ENCODE measurements at regions not wholly inside any gene's neighbourhood (a gene's known extent, or its start where the extent isn't known, plus 50 kb on each side); places are given as distances from the start of the nearest gene placed in this dataset.
A peak's percentile ranks its signal among the peaks of the same experiment; 100 is the strongest.

DNA sequence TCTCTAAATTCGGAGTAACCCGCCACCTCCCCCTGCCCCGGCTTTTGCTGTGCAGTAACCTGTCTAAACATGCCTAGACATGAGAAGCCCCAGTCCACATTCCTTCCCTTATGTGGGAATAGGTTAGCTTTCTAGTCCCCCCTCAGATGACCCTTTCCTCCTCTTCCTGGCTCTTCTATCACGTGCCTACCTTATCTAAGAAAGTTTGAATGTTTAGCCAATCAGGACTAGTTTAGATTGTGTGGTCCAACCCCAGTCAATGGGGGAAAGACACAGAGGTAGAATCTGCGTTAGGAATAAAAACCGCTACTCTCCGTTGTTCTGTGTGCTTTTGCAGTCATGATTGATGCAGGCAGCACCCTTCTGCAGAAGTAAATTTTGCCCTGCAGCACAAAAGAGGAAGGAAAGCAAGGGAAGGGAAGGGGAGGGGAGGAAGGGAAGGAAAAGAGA lies 69.0 kb upstream of the CD93 start:
- Histone ChIP-seq H3K27me3 (no peaks in the 10 kb centered on the region), H3K4me1 (ENCODE audit: low read depth) (peaks cover 39% of the 10 kb centered on the region), H3K9me3 (ENCODE audit: low read depth) (no peaks in the 10 kb centered on the region), H3K27ac (peak overlapping the region; percentile 70), H3K36me3 (no peaks in the 10 kb centered on the region), H3K4me3 (no peak overlapping the region)
- DNase-seq (ENCODE audit: low read depth in 1 of 2, low spot score in 1 of 2) = peak in 1 of 2 donors; percentile 70
- TF ChIP-seq, protein P1, sequence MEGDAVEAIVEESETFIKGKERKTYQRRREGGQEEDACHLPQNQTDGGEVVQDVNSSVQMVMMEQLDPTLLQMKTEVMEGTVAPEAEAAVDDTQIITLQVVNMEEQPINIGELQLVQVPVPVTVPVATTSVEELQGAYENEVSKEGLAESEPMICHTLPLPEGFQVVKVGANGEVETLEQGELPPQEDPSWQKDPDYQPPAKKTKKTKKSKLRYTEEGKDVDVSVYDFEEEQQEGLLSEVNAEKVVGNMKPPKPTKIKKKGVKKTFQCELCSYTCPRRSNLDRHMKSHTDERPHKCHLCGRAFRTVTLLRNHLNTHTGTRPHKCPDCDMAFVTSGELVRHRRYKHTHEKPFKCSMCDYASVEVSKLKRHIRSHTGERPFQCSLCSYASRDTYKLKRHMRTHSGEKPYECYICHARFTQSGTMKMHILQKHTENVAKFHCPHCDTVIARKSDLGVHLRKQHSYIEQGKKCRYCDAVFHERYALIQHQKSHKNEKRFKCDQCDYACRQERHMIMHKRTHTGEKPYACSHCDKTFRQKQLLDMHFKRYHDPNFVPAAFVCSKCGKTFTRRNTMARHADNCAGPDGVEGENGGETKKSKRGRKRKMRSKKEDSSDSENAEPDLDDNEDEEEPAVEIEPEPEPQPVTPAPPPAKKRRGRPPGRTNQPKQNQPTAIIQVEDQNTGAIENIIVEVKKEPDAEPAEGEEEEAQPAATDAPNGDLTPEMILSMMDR (IDR thresholded peaks at IDR 0.05; ENCODE audit: low read depth, low read length) = no peak

DNA sequence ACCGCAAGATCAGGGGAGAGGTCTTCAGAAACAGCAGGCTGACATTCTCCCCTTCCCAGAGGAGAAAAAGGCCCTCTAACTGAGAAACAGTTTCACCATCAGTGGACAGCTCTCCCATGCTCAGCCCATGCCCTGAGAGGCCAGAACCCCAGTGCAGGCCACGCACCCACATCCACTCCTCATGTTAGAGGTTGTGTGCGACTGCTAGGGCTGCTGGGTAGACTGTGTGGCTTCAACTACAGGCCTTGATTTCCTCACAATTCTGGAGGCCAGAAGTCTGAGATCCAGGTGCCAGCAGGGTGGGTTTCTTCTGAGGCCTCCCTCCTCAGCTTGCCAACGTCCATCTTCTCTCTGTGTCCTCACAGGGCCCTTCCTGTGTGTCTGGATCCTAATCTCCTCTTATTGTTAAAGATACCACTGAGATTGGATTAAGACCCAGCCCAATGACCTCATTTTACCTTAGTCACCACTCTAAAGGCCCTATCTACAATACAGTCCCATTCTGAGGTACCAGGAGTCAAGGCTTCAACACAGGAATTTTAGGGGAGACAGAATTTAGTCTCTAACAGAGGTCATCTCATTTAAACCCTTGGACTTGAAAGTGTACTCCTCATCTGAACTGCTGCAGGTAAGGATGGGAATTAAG lies 67.7 kb upstream of the CD93 start:
- TF ChIP-seq, protein P1 (IDR thresholded peaks at IDR 0.05; ENCODE audit: low read depth, low read length) = no peak
- no peaks in the 10 kb centered on the region for H3K27me3 ChIP-seq

DNA sequence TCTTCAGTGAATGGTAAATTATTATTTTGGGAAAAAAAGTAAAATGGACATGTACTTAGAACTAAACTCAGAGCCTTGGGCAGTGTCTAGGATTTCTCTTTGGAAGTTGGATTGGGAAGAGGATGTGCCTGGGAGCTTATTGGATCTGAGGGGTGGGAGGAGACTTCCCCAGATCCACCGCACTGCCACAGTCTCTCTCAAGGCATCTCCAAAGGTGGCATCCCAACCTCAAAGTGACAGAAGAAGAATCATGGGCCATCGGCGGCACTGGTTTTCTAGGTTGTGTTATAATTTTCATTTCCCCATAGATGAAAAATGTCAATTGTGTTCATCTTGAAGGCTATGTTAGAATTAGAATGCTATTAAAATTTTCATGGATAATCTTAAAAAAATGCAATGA lies 66.8 kb upstream of the CD93 start:
- Histone ChIP-seq H3K4me1 (ENCODE audit: low read depth) (peaks cover 45% of the 10 kb centered on the region), H3K4me3 (no peak overlapping the region), H3K27me3 (no peaks in the 10 kb centered on the region), H3K9me3 (ENCODE audit: low read depth) (no peaks in the 10 kb centered on the region), H3K27ac (peak overlapping the region; percentile 34), H3K36me3 (no peaks in the 10 kb centered on the region)
- TF ChIP-seq, protein P1 (IDR thresholded peaks at IDR 0.05; ENCODE audit: low read depth, low read length) = no peak
- no peak for DNase-seq (ENCODE audit: low read depth in 1 of 2, low spot score in 1 of 2)

More for the DNA sequence above, 67.7 kb upstream of the CD93 start:
- Histone ChIP-seq H3K27ac (peak overlapping the region; percentile 70), H3K9me3 (ENCODE audit: low read depth) (no peaks in the 10 kb centered on the region), H3K36me3 (no peaks in the 10 kb centered on the region), H3K4me1 (ENCODE audit: low read depth) (peaks cover 39% of the 10 kb centered on the region), H3K4me3 (no peak overlapping the region)
- no peak for DNase-seq (ENCODE audit: low read depth in 1 of 2, low spot score in 1 of 2)

DNA sequence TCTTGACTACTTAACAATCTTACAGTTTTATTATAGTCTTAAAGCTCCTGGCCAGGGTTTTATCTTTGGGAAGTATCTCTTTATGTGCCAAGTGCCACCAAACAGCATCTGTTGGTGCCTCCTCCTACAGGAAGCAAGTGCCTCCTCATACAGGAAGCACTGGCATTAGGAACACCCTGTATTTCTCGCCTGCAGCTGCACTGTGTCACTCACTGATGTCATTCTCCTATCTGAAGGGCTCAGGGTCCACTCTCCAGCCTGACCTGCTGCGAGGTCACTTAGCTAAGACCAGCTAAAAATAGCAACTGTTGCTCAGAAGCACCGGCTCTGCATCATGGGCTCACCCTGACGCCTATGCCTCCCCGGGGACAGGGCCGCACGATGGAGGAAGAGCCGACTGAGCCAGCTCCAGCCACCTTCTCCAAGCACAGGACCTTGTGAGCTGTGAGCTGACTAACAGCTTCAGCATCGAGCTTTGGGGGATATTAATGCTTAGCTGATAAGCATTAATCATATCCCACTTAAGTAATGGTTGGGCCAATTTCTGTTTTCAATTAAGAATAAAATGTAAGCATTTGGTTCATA lies 66.3 kb upstream of the CD93 start:
- Histone ChIP-seq H3K27me3 (no peaks in the 10 kb centered on the region), H3K9me3 (ENCODE audit: low read depth) (no peaks in the 10 kb centered on the region), H3K36me3 (no peaks in the 10 kb centered on the region), H3K4me1 (ENCODE audit: low read depth) (peaks cover 46% of the 10 kb centered on the region), H3K4me3 (no peak overlapping the region), H3K27ac (peak overlapping the region; percentile 53)
- TF ChIP-seq, protein P1 (IDR thresholded peaks at IDR 0.05; ENCODE audit: low read depth, low read length) = no peak
- peak; percentile 64 to 91 for DNase-seq (ENCODE audit: low read depth in 1 of 2, low spot score in 1 of 2)

DNA sequence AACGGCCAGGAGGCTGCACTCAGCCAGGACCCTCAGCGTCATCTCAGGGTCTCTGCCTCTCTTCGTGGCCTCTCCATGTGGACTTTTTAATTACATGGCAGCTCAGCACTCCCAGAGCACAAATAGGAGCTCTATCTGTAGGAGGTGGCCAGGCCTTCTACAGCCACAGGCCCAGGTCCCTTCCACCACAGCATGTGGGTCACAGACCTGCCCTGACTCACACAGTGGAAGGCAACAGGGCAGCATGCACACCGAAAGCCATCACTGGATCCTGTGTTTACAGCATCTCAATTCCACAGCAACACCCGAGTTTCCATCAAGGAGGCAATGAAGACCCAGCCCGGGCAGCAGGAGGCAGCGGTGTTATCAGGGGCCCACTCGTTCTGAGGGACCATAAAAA lies 65.8 kb upstream of the CD93 start:
- H3K27me3 ChIP-seq = no peaks in the 10 kb centered on the region
- peak overlapping the region; percentile 53 for H3K27ac ChIP-seq
- TF ChIP-seq, protein P1 (IDR thresholded peaks at IDR 0.05; ENCODE audit: low read depth, low read length) = no peak
- peaks cover 46% of the 10 kb centered on the region for H3K4me1 ChIP-seq (ENCODE audit: low read depth)
- no peak overlapping the region for H3K4me3 ChIP-seq
- H3K36me3 ChIP-seq = no peaks in the 10 kb centered on the region
- no peak for DNase-seq (ENCODE audit: low read depth in 1 of 2, low spot score in 1 of 2)
- H3K9me3 ChIP-seq (ENCODE audit: low read depth) = no peaks in the 10 kb centered on the region
